Brain microvascular endothelial cell (primary cell): ENCODE measurements at regions not wholly inside any gene's neighbourhood (a gene's known extent, or its start where the extent isn't known, plus 50 kb on each side); places are given as distances from the start of the nearest gene placed in this dataset.

Experiments
- DNase-seq: peaks from one replicate; pipeline ENCODE4 v3.0.0-alpha.2; 2020
- H3K27ac ChIP-seq: fragments of 250-450 bp; sonication (Bioruptor Pico); 2 replicates; pipeline ENCODE4 v1.5.1; 2020; ENCODE audit warnings: mild to moderate bottlenecking, moderate library complexity
- H3K27me3 ChIP-seq: fragments of 250-450 bp; sonication (Bioruptor Pico); replicated peaks from 2 replicates; pipeline ENCODE4 v1.5.1; 2020; ENCODE audit warnings: mild to moderate bottlenecking
- H3K36me3 ChIP-seq: fragments of 250-450 bp; sonication (Bioruptor Pico); replicated peaks from 2 replicates; pipeline ENCODE4 v1.5.1; 2020; ENCODE audit warnings: mild to moderate bottlenecking
- H3K4me3 ChIP-seq: 2 replicates; pipeline ENCODE4 v1.5.1; 2011; ENCODE audit warnings: low read depth, mild to moderate bottlenecking, control low read depth, low read length, moderate library complexity
- CTCF ChIP-seq: IDR thresholded peaks from 2 replicates; pipeline ENCODE4 v1.5.1; 2011; ENCODE audit warnings: low read depth, mild to moderate bottlenecking, moderate library complexity, low read length, control low read depth, inconsistent platforms; ENCODE audit errors: missing control alignments
- in situ Hi-C: cut with HindIII; loops from 2 replicates; pipeline ENCODE4 v1.10.0; 2017; ENCODE audit warnings: low sequenced_read_pairs, low pct_ligation_motif_present

DNA sequence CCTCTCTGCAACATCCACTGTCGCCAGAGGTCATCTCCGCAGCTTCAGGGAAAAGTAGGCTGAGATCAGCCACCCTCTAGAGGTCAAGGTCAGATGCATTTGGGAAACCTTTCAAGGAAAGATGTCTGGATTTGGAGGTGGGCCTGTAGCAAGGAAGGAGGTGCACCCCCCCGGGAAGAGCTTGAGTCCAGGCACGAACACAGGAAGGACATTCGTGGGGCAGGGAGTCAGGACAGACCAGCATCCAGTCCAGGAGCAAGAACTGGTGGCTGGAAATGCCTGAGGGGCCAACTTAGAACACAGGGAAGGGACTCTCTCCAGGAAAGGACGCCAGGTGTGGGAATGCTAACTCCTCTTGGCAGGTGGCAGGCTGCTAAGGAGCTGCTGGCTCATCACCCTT is 614.1 kb upstream of the MGMT start:
- Histone ChIP-seq H3K27me3 (no peaks in the 10 kb centered on the region), H3K36me3 (no peaks in the 10 kb centered on the region), H3K27ac (no peak overlapping the region), H3K4me3 (no peak overlapping the region)
- no peak for TF ChIP-seq CTCF
- no peak for DNase-seq
- in situ Hi-C loops: no loop called here

DNA sequence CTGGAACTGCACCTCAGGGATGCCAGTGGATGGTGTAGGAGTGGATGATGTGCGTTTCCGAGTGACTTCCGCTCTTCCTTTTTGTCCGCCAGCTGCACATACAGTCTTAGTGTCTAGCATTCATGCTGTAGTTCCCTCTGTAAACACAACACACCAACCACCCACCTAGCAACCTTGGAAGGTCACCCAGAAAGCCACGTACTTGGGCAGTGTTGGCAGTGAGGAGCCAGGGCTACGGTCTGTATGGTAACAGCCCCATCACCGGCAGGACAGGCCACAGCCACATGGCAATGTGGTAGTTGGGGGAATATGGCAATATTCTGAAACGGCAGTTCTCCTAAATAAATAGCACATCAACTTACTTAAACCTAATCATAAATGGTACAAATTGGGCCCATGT is 613.5 kb upstream of the MGMT start:
- Histone ChIP-seq H3K27me3 (no peaks in the 10 kb centered on the region), H3K36me3 (no peaks in the 10 kb centered on the region), H3K4me3 (no peak overlapping the region), H3K27ac (no peak overlapping the region)
- no peak for DNase-seq
- in situ Hi-C loops: no loop called here
- no peak for TF ChIP-seq CTCF

DNA sequence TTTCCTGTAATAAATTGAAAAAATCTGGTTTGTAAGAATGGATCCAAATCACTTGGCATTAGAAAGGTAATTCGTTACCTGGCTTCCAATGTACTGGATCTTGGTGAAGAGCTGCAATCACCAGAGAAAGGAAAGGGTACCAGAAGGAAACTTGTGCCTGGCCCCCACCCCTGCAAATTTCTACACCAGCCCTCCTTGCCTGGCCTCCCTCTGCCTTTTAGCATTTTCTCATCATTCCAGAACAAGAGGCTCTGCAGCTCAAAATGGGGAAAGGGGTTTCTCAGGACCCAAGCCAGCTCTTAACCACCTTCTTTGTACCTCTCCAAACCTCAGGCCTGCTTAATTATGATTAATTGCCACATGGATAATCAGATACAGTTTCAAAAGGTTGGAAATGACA is 612.8 kb upstream of the MGMT start:
- TF ChIP-seq CTCF: no peak
- Histone ChIP-seq H3K36me3 (no peaks in the 10 kb centered on the region), H3K27ac (no peak overlapping the region), H3K27me3 (no peaks in the 10 kb centered on the region), H3K4me3 (no peak overlapping the region)
- no peak for DNase-seq
- in situ Hi-C loops: no loop called here

- no peak overlapping the region for H3K4me3 ChIP-seq
- H3K27ac ChIP-seq: no peak overlapping the region
- DNase-seq: no peak
- H3K27me3 ChIP-seq: no peaks in the 10 kb centered on the region
- no peak for TF ChIP-seq CTCF
- no peaks in the 10 kb centered on the region for H3K36me3 ChIP-seq
- in situ Hi-C loops: no loop called here
Measured at GRCh38 chr10:128854963-128855362, 612.1 kb upstream of the MGMT start.

- TF ChIP-seq CTCF: no peak
- in situ Hi-C loops: no loop called here
- no peak for DNase-seq
- Histone ChIP-seq H3K36me3 (no peaks in the 10 kb centered on the region), H3K4me3 (no peak overlapping the region), H3K27me3 (no peaks in the 10 kb centered on the region), H3K27ac (no peak overlapping the region)
Measured at GRCh38 chr10:128855618-128856428, 611.2 kb upstream of the MGMT start.

GRCh38 chr10:128859738-128860386 is 607.2 kb upstream of the MGMT start:
- in situ Hi-C loops: no loop called here

More at GRCh38 chr10:128859738-128860386, 607.2 kb upstream of the MGMT start:
- no peak for TF ChIP-seq CTCF
- peak; percentile 20 for DNase-seq
- Histone ChIP-seq H3K4me3 (no peak overlapping the region), H3K27me3 (no peaks in the 10 kb centered on the region), H3K36me3 (no peaks in the 10 kb centered on the region), H3K27ac (no peak overlapping the region)
